ENCODE measurements at regions not wholly inside any gene's neighbourhood (a gene's known extent, or its start where the extent isn't known, plus 50 kb on each side); places are given as distances from the start of the nearest gene placed in this dataset.

- H3K79me1 ChIP-seq (ENCODE audit: low read depth in 1 of 2, low read length in 2 of 2), result no peaks in the 10 kb centered on the region
- no peak overlapping the region for H2BK15ac ChIP-seq (ENCODE audit: low read depth, low read length)
- intact Hi-C loops (cut with micrococcal nuclease), result no loop called here
- H2BK5ac ChIP-seq (ENCODE audit: low read depth, low read length, poor library complexity, severe bottlenecking), result no peak overlapping the region
- no peaks in the 10 kb centered on the region for H3K36me3 ChIP-seq (ENCODE audit: control insufficient read depth, insufficient read depth, low read length)
- no peak overlapping the region for H3K4ac ChIP-seq (ENCODE audit: low read depth, low read length)
- no peak overlapping the region for H3K4me2 ChIP-seq (ENCODE audit: low read depth, low read length)
- WGBS, 2 experiments (ENCODE audit: extremely low coverage in 2 of 2, insufficient read length in 1 of 2), result no CpG with 5 or more reads among the region's 6 CpGs
- H3K14ac ChIP-seq (replicated peaks; ENCODE audit: low read depth, low read length), result no peak overlapping the region
- in situ Hi-C loops (cut with MboI; ENCODE audit: low sequenced_read_pairs), result no loop called here
- no peak overlapping the region for H2AK9ac ChIP-seq (replicated peaks; ENCODE audit: low read depth, low read length, poor library complexity)
- no TSS peak for BruUV-seq (replicated peaks)
- H3K9me1 ChIP-seq (ENCODE audit: insufficient read depth, low read length), result no peaks in the 10 kb centered on the region
- TF ChIP-seq RFX5 (IDR thresholded peaks at IDR 0.05; ENCODE audit: low read depth, low read length), result no peak
- no peak for TF ChIP-seq SMC3 (IDR thresholded peaks at IDR 0.05; ENCODE audit: low read depth, low read length)
- TF ChIP-seq RCOR1 (IDR thresholded peaks at IDR 0.05; ENCODE audit: insufficient replicate concordance, low read length), result no peak
- no peak for TF ChIP-seq CTCF (conservative IDR thresholded peaks at IDR 0.05; ENCODE audit: low read depth, low read length)
- no peak for TF ChIP-seq MAZ (IDR thresholded peaks at IDR 0.05; ENCODE audit: borderline replicate concordance, low read depth, low read length)
- TF ChIP-seq FOS (IDR thresholded peaks at IDR 0.05; ENCODE audit: low read depth, low read length), result no peak
- TF ChIP-seq NFE2L2 (IDR thresholded peaks at IDR 0.05; ENCODE audit: low read depth, low read length), result no peak
- no peak for TF ChIP-seq ELK1 (IDR thresholded peaks at IDR 0.05; ENCODE audit: borderline replicate concordance, low read depth, low read length)
- no peak for TF ChIP-seq RAD21 (IDR thresholded peaks at IDR 0.05; ENCODE audit: low read length)
- no peaks in the 10 kb centered on the region for H3K27me3 ChIP-seq (ENCODE audit: control insufficient read depth, insufficient read depth, low read length)
- no peak overlapping the region for H2BK20ac ChIP-seq (ENCODE audit: low read depth, low read length)
- H2AFZ ChIP-seq (replicated peaks; ENCODE audit: low read length, poor library complexity), result no peak overlapping the region
- ChIA-PET CTCF (no interaction called here), POLR2A (ENCODE audit: unreplicated experiment) (no interaction called here)
- no peaks in the 10 kb centered on the region for H3K4me1 ChIP-seq (ENCODE audit: control insufficient read depth, insufficient read depth, low read length)
- no peak overlapping the region for H4K8ac ChIP-seq (ENCODE audit: low read depth in 2 of 2, low read length in 2 of 2)
- dilution Hi-C loops (cut with HindIII; ENCODE audit: low sequenced_read_pairs, unreplicated experiment), result no loop called here
- no peak overlapping the region for H4K5ac ChIP-seq (ENCODE audit: low read depth, low read length)
- H3K9ac ChIP-seq (ENCODE audit: low read depth, low read length), result no peak overlapping the region
- no peak overlapping the region for H2AK5ac ChIP-seq (ENCODE audit: low read depth, low read length)
- H4K20me1 ChIP-seq (ENCODE audit: insufficient read depth, low read length), result no peaks in the 10 kb centered on the region
- H2BK120ac ChIP-seq (ENCODE audit: low read depth, low read length), result no peak overlapping the region
- no peak overlapping the region for H4K91ac ChIP-seq (ENCODE audit: insufficient read depth, low read depth, low read length)
- peaks cover 13% of the 10 kb centered on the region for H3K9me3 ChIP-seq (ENCODE audit: control insufficient read depth, insufficient read depth, low read length)
- no peak overlapping the region for H3K18ac ChIP-seq (ENCODE audit: low read depth, low read length)
- ATAC-seq (ENCODE audit: low read depth) (no peak), DNase-seq (no peak)
- no peak overlapping the region for H3K56ac ChIP-seq (ENCODE audit: extremely low read depth, insufficient read depth, low read length)
- no peak overlapping the region for H3K23ac ChIP-seq (ENCODE audit: low read depth, low read length)
- H3K27ac ChIP-seq (ENCODE audit: insufficient read depth, low read length), result no peak overlapping the region
- H3K4me3 ChIP-seq (ENCODE audit: insufficient read depth, low read depth, low read length), result no peak overlapping the region
These were observed 481.9 kb upstream of the ERCC4 start for GRCh38 chr16:13438064-13438463.

All from IMR-90 (cell line).